GM06990 (cell line): ENCODE measurements at regions not wholly inside any gene's neighbourhood (a gene's known extent, or its start where the extent isn't known, plus 50 kb on each side); places are given as distances from the start of the nearest gene placed in this dataset.

Source experiments
- DNase-seq: peaks from one replicate; pipeline ENCODE4 v3.0.0-alpha.2; 2011; ENCODE audit not compliant: insufficient read length; ENCODE audit errors: extremely low read depth
- H3K27me3 ChIP-seq: replicated peaks from 2 replicates; pipeline ENCODE4 v1.6.0; 2011; ENCODE audit warnings: low read length; ENCODE audit not compliant: control insufficient read depth, insufficient read depth
- H3K36me3 ChIP-seq: 2 replicates; pipeline ENCODE4 v1.5.1; 2011; ENCODE audit warnings: low read length; ENCODE audit not compliant: control insufficient read depth, insufficient read depth
- H3K4me3 ChIP-seq: replicated peaks from 2 replicates; pipeline ENCODE4 v1.5.1; 2011; ENCODE audit warnings: low read depth, mild to moderate bottlenecking, control low read depth, low read length
- CTCF ChIP-seq: IDR thresholded peaks from 2 replicates; pipeline ENCODE4 v1.5.1; 2011; ENCODE audit warnings: low read length, control low read depth, mild to moderate bottlenecking, inconsistent platforms; ENCODE audit not compliant: insufficient read depth, poor library complexity, severe bottlenecking

GRCh38 chr14:48096897-48097296 lies 421.5 kb upstream of the MDGA2 start:
- DNase-seq, result no peak
- Histone ChIP-seq H3K4me3 (no peak overlapping the region), H3K27me3 (no peaks in the 10 kb centered on the region), H3K36me3 (no peaks in the 10 kb centered on the region)
- no peak for TF ChIP-seq CTCF

- H3K36me3 ChIP-seq, result no peaks in the 10 kb centered on the region
- no peaks in the 10 kb centered on the region for H3K27me3 ChIP-seq
- no peak for DNase-seq
- no peak for TF ChIP-seq CTCF
- H3K4me3 ChIP-seq, result no peak overlapping the region
Measured at GRCh38 chr14:48086516-48086915, 411.1 kb upstream of the MDGA2 start.

GRCh38 chr14:48075487-48075886 lies 400.1 kb upstream of the MDGA2 start:
- DNase-seq, result no peak
- no peaks in the 10 kb centered on the region for H3K36me3 ChIP-seq
- no peak overlapping the region for H3K4me3 ChIP-seq
- H3K27me3 ChIP-seq, result no peaks in the 10 kb centered on the region
- no peak for TF ChIP-seq CTCF

GRCh38 chr14:48052973-48053372 lies 377.6 kb upstream of the MDGA2 start:
- DNase-seq, result no peak
- Histone ChIP-seq H3K36me3 (no peaks in the 10 kb centered on the region), H3K4me3 (no peak overlapping the region), H3K27me3 (no peaks in the 10 kb centered on the region)
- no peak for TF ChIP-seq CTCF

GRCh38 chr14:48035836-48036235 lies 360.4 kb upstream of the MDGA2 start:
- no peaks in the 10 kb centered on the region for H3K27me3 ChIP-seq
- no peak for TF ChIP-seq CTCF
- no peak overlapping the region for H3K4me3 ChIP-seq
- DNase-seq, result no peak
- H3K36me3 ChIP-seq, result no peaks in the 10 kb centered on the region

GRCh38 chr14:48027115-48027514 lies 351.7 kb upstream of the MDGA2 start:
- no peak for TF ChIP-seq CTCF
- no peaks in the 10 kb centered on the region for H3K36me3 ChIP-seq
- no peak for DNase-seq

More at GRCh38 chr14:48027115-48027514, 351.7 kb upstream of the MDGA2 start:
- H3K27me3 ChIP-seq, result no peaks in the 10 kb centered on the region
- H3K4me3 ChIP-seq, result no peak overlapping the region
